Activated T-cell treated with anti-CD3 and anti-CD28 coated beads, Interleukin-2, amount 50 U/mL, for 72 hours (primary cell): ENCODE measurements at regions not wholly inside any gene's neighbourhood (a gene's known extent, or its start where the extent isn't known, plus 50 kb on each side); places are given as distances from the start of the nearest gene placed in this dataset.
A peak's percentile ranks its signal among the peaks of the same experiment; 100 is the strongest.

ENCODE experiments used
- ATAC-seq, 2 donors: fragments of 150-1000 bp; cut with Tn5 transposase; replicated peaks in 1 of 2; 2 replicates each; pipeline ENCODE4 v1.10.0; 2021; ENCODE audit warnings: moderate library complexity in 2 of 2, mild to moderate bottlenecking in 1 of 2
- DNase-seq, 2 donors: peaks; one replicate each; pipeline ENCODE4 v3.0.0; 2021 to 2022; ENCODE audit warnings: mixed read lengths in 1 of 2
- H3K27ac Mint-ChIP-seq: one replicate; pipeline ENCODE4 v1.8.0; 2022; ENCODE audit warnings: mild to moderate bottlenecking, moderate library complexity, mixed read lengths
- H3K27me3 Mint-ChIP-seq: one replicate; pipeline ENCODE4 v1.8.0; 2022; ENCODE audit warnings: low read depth, mixed read lengths
- H3K36me3 Mint-ChIP-seq, 2 donors: one replicate each; pipeline ENCODE4 v1.8.0; 2022; ENCODE audit warnings: mixed read lengths in 2 of 2, mild to moderate bottlenecking in 1 of 2; ENCODE audit not compliant: insufficient read depth in 2 of 2
- H3K4me1 Mint-ChIP-seq: one replicate; pipeline ENCODE4 v1.8.0; 2022; ENCODE audit warnings: low read depth, mixed read lengths
- H3K4me3 Mint-ChIP-seq, 2 donors: one replicate each; pipeline ENCODE4 v1.8.0; 2022; ENCODE audit warnings: mild to moderate bottlenecking in 2 of 2, mixed read lengths in 2 of 2, moderate library complexity in 2 of 2
- H3K9me3 Mint-ChIP-seq, 2 donors: one replicate each; pipeline ENCODE4 v1.8.0; 2022; ENCODE audit warnings: mixed read lengths in 2 of 2

- DNase-seq = no peak
- ATAC-seq = no peak
- peaks cover 2 to 3% of the 10 kb centered on the region in 2 donors for H3K36me3 Mint-ChIP-seq
- no peaks in the 10 kb centered on the region for H3K4me1 Mint-ChIP-seq
- no peaks in the 10 kb centered on the region for H3K27me3 Mint-ChIP-seq
- H3K27ac Mint-ChIP-seq = no peak overlapping the region
- H3K9me3 Mint-ChIP-seq = peaks cover 6 to 9% of the 10 kb centered on the region in 2 donors
- no peak overlapping the region for H3K4me3 Mint-ChIP-seq
Measured at GRCh38 chr2:145423809-145424208, 903.9 kb upstream of the ZEB2 start.

GRCh38 chr2:145422576-145422975 is 902.7 kb upstream of the ZEB2 start:
- Mint-ChIP-seq H3K27ac (peak overlapping the region; percentile 59), H3K27me3 (no peaks in the 10 kb centered on the region), H3K9me3 (peaks cover 6 to 9% of the 10 kb centered on the region in 2 donors), H3K4me3 (no peak overlapping the region), H3K36me3 (peaks cover 2 to 3% of the 10 kb centered on the region in 2 donors), H3K4me1 (no peaks in the 10 kb centered on the region)
- ATAC-seq = no peak
- no peak for DNase-seq

GRCh38 chr2:145421841-145422240 is 901.9 kb upstream of the ZEB2 start:
- Mint-ChIP-seq H3K36me3 (peaks cover 2 to 3% of the 10 kb centered on the region in 2 donors), H3K4me1 (no peaks in the 10 kb centered on the region), H3K27me3 (no peaks in the 10 kb centered on the region), H3K4me3 (no peak overlapping the region), H3K27ac (no peak overlapping the region), H3K9me3 (peaks cover 6 to 9% of the 10 kb centered on the region in 2 donors)
- ATAC-seq = no peak
- no peak for DNase-seq

GRCh38 chr2:145416640-145417039 is 896.7 kb upstream of the ZEB2 start:
- Mint-ChIP-seq H3K27me3 (peaks cover 21% of the 10 kb centered on the region), H3K4me3 (no peak overlapping the region), H3K9me3 (peaks cover 3 to 6% of the 10 kb centered on the region in 2 donors), H3K36me3 (no peaks in the 10 kb centered on the region), H3K27ac (no peak overlapping the region), H3K4me1 (peaks cover 4% of the 10 kb centered on the region)
- DNase-seq (no peak), ATAC-seq (no peak)

GRCh38 chr2:145415151-145415550 is 895.2 kb upstream of the ZEB2 start:
- Mint-ChIP-seq H3K4me1 (peaks cover 16% of the 10 kb centered on the region), H3K9me3 (peaks cover 1 to 3% of the 10 kb centered on the region in 2 donors), H3K27ac (no peak overlapping the region), H3K4me3 (no peak overlapping the region), H3K36me3 (no peaks in the 10 kb centered on the region), H3K27me3 (peaks cover 33% of the 10 kb centered on the region)
- DNase-seq (no peak), ATAC-seq (no peak)

- no peak for DNase-seq
- Mint-ChIP-seq H3K27me3 (peaks cover 33% of the 10 kb centered on the region), H3K9me3 (peaks cover 0 to 3% of the 10 kb centered on the region in 2 donors), H3K4me1 (peaks cover 16% of the 10 kb centered on the region), H3K36me3 (no peaks in the 10 kb centered on the region), H3K27ac (no peak overlapping the region), H3K4me3 (no peak overlapping the region)
- no peak for ATAC-seq
Measured at GRCh38 chr2:145413261-145414030, 893.5 kb upstream of the ZEB2 start.

GRCh38 chr2:145412155-145412554 is 892.2 kb upstream of the ZEB2 start:
- Mint-ChIP-seq H3K36me3 (no peaks in the 10 kb centered on the region), H3K27me3 (peaks cover 40% of the 10 kb centered on the region)

GRCh38 chr2:145411493-145411892 is 891.6 kb upstream of the ZEB2 start:
- ATAC-seq (peak; percentile 90 to 93), DNase-seq (peak; percentile 12)
- peak overlapping the region; percentile 9 to 12 for H3K4me3 Mint-ChIP-seq
- peak overlapping the region; percentile 27 for H3K27ac Mint-ChIP-seq
- H3K36me3 Mint-ChIP-seq = no peaks in the 10 kb centered on the region
- H3K9me3 Mint-ChIP-seq = peaks cover 0 to 3% of the 10 kb centered on the region in 2 donors
- H3K4me1 Mint-ChIP-seq = peaks cover 16% of the 10 kb centered on the region
- H3K27me3 Mint-ChIP-seq = peaks cover 45% of the 10 kb centered on the region

More at GRCh38 chr2:145412155-145412554, 892.2 kb upstream of the ZEB2 start:
- peaks cover 0 to 3% of the 10 kb centered on the region in 2 donors for H3K9me3 Mint-ChIP-seq
- peaks cover 16% of the 10 kb centered on the region for H3K4me1 Mint-ChIP-seq
- H3K27ac Mint-ChIP-seq = no peak overlapping the region
- H3K4me3 Mint-ChIP-seq = no peak overlapping the region
- DNase-seq = no peak
- ATAC-seq = no peak

- Mint-ChIP-seq H3K27me3 (peaks cover 45% of the 10 kb centered on the region), H3K4me3 (no peak overlapping the region), H3K27ac (no peak overlapping the region), H3K9me3 (no peaks in the 10 kb centered on the region), H3K4me1 (peaks cover 16% of the 10 kb centered on the region), H3K36me3 (no peaks in the 10 kb centered on the region)
- DNase-seq (no peak), ATAC-seq (no peak)
Measured at GRCh38 chr2:145410086-145410485, 890.2 kb upstream of the ZEB2 start.

GRCh38 chr2:145408980-145409379 is 889.1 kb upstream of the ZEB2 start:
- Mint-ChIP-seq H3K27me3 (peaks cover 41% of the 10 kb centered on the region), H3K4me3 (no peak overlapping the region), H3K36me3 (no peaks in the 10 kb centered on the region), H3K4me1 (peaks cover 16% of the 10 kb centered on the region), H3K9me3 (no peaks in the 10 kb centered on the region), H3K27ac (no peak overlapping the region)
- no peak for DNase-seq
- ATAC-seq = no peak

- no peak overlapping the region for H3K27ac Mint-ChIP-seq
- no peak overlapping the region for H3K4me3 Mint-ChIP-seq
- DNase-seq (no peak), ATAC-seq (no peak)
- no peaks in the 10 kb centered on the region for H3K4me1 Mint-ChIP-seq
- peaks cover 12% of the 10 kb centered on the region for H3K27me3 Mint-ChIP-seq
- no peaks in the 10 kb centered on the region for H3K9me3 Mint-ChIP-seq
- H3K36me3 Mint-ChIP-seq = no peaks in the 10 kb centered on the region
Measured at GRCh38 chr2:145404690-145405089, 884.8 kb upstream of the ZEB2 start.

- no peaks in the 10 kb centered on the region for H3K36me3 Mint-ChIP-seq
- no peak overlapping the region for H3K27ac Mint-ChIP-seq
- no peak for DNase-seq
- H3K27me3 Mint-ChIP-seq = peaks cover 11% of the 10 kb centered on the region
- no peaks in the 10 kb centered on the region for H3K4me1 Mint-ChIP-seq
- ATAC-seq = no peak
- H3K4me3 Mint-ChIP-seq = no peak overlapping the region
- H3K9me3 Mint-ChIP-seq = no peaks in the 10 kb centered on the region
Measured at GRCh38 chr2:145402706-145403277, 882.9 kb upstream of the ZEB2 start.

GRCh38 chr2:145399131-145399530 is 879.2 kb upstream of the ZEB2 start:
- no peaks in the 10 kb centered on the region for H3K9me3 Mint-ChIP-seq
- H3K4me1 Mint-ChIP-seq = no peaks in the 10 kb centered on the region
- no peak overlapping the region for H3K27ac Mint-ChIP-seq
- DNase-seq (no peak), ATAC-seq (no peak)
- H3K4me3 Mint-ChIP-seq = no peak overlapping the region
- no peaks in the 10 kb centered on the region for H3K36me3 Mint-ChIP-seq
- H3K27me3 Mint-ChIP-seq = no peaks in the 10 kb centered on the region
